Ascending aorta (tissue), 2 donors: ENCODE measurements at regions not wholly inside any gene's neighbourhood (a gene's known extent, or its start where the extent isn't known, plus 50 kb on each side); places are given as distances from the start of the nearest gene placed in this dataset.

ENCODE experiments used
- DNase-seq, 2 donors: peaks; one replicate each; pipeline ENCODE4 v3.0.0-alpha.2; 2019; ENCODE audit warnings: low spot score in 2 of 2
- H3K27ac ChIP-seq, 2 donors: fragments of 200-600 bp; sonication (generic); one replicate each; pipeline ENCODE4 v1.5.1; 2016 to 2017; ENCODE audit warnings: mild to moderate bottlenecking in 1 of 2
- H3K27me3 ChIP-seq: fragments of 200-600 bp; sonication (generic); one replicate; pipeline ENCODE4 v1.5.1; 2017
- H3K36me3 ChIP-seq, 2 donors: fragments of 200-600 bp; sonication (generic); one replicate each; pipeline ENCODE4 v1.5.1; 2016
- H3K4me1 ChIP-seq, 2 donors: fragments of 200-600 bp; sonication (generic); one replicate each; pipeline ENCODE4 v1.5.1; 2016 to 2017; ENCODE audit warnings: mild to moderate bottlenecking in 1 of 2
- H3K4me3 ChIP-seq, 2 donors: fragments of 200-600 bp; sonication (generic); one replicate each; pipeline ENCODE4 v1.5.1; 2016 to 2017; ENCODE audit warnings: mild to moderate bottlenecking in 1 of 2
- H3K9me3 ChIP-seq, 2 donors: fragments of 200-600 bp; sonication (generic); one replicate each; pipeline ENCODE4 v1.5.1; 2016
- CTCF ChIP-seq, 3 experiments: fragments of 200-600 bp in 2 of 3; fragments of 450-650 bp in 1 of 3; sonication (generic) in 2 of 3; IDR thresholded peaks; one replicate each; pipeline ENCODE4 v1.5.1; 2016 to 2019; ENCODE audit warnings: antibody characterized with exemption in 3 of 3, mild to moderate bottlenecking in 1 of 3, moderate library complexity in 1 of 3
- intact Hi-C: fragments of 100-400 bp; cut with DNase I; formaldehyde crosslinking; loops from one replicate; pipeline ENCODE4 v1.15.1; 2023

- no peak for DNase-seq
- intact Hi-C loops: no loop called here
- no peak for TF ChIP-seq CTCF (IDR thresholded peaks at IDR 0.05)
- no peak overlapping the region for H3K27ac ChIP-seq
- no peak overlapping the region for H3K4me3 ChIP-seq
- no peaks in the 10 kb centered on the region for H3K9me3 ChIP-seq
- H3K4me1 ChIP-seq: no peaks in the 10 kb centered on the region
- H3K36me3 ChIP-seq: no peaks in the 10 kb centered on the region
- no peaks in the 10 kb centered on the region for H3K27me3 ChIP-seq
These were observed 510.9 kb upstream of the MGMT start for GRCh38 chr10:128956149-128956548.

GRCh38 chr10:128957221-128957620, 509.8 kb upstream of the MGMT start:
- H3K27me3 ChIP-seq: no peaks in the 10 kb centered on the region
- H3K4me3 ChIP-seq: no peak overlapping the region
- H3K27ac ChIP-seq: no peak overlapping the region
- H3K9me3 ChIP-seq: no peaks in the 10 kb centered on the region
- H3K36me3 ChIP-seq: no peaks in the 10 kb centered on the region
- no peak for TF ChIP-seq CTCF (IDR thresholded peaks at IDR 0.05)
- no peaks in the 10 kb centered on the region for H3K4me1 ChIP-seq
- intact Hi-C loops: no loop called here
- DNase-seq: no peak

GRCh38 chr10:128958834-128959690, 508.0 kb upstream of the MGMT start:
- no peaks in the 10 kb centered on the region for H3K27me3 ChIP-seq
- intact Hi-C loops: no loop called here
- H3K27ac ChIP-seq: no peak overlapping the region
- no peaks in the 10 kb centered on the region for H3K9me3 ChIP-seq
- no peaks in the 10 kb centered on the region for H3K4me1 ChIP-seq
- no peak for TF ChIP-seq CTCF (IDR thresholded peaks at IDR 0.05)
- no peak for DNase-seq
- no peak overlapping the region for H3K4me3 ChIP-seq
- no peaks in the 10 kb centered on the region for H3K36me3 ChIP-seq

GRCh38 chr10:128959746-128960145, 507.3 kb upstream of the MGMT start:
- Histone ChIP-seq H3K4me1 (no peaks in the 10 kb centered on the region), H3K27ac (no peak overlapping the region), H3K36me3 (no peaks in the 10 kb centered on the region), H3K9me3 (no peaks in the 10 kb centered on the region), H3K4me3 (no peak overlapping the region), H3K27me3 (no peaks in the 10 kb centered on the region)
- no peak for TF ChIP-seq CTCF (IDR thresholded peaks at IDR 0.05)
- DNase-seq: no peak
- intact Hi-C loops: no loop called here

GRCh38 chr10:128960517-128960916, 506.5 kb upstream of the MGMT start:
- Histone ChIP-seq H3K4me3 (no peak overlapping the region), H3K36me3 (no peaks in the 10 kb centered on the region), H3K27ac (no peak overlapping the region), H3K27me3 (no peaks in the 10 kb centered on the region), H3K9me3 (no peaks in the 10 kb centered on the region), H3K4me1 (no peaks in the 10 kb centered on the region)
- intact Hi-C loops: no loop called here
- DNase-seq: no peak
- TF ChIP-seq CTCF (IDR thresholded peaks at IDR 0.05): no peak
